ENCODE measurements at regions not wholly inside any gene's neighbourhood (a gene's known extent, or its start where the extent isn't known, plus 50 kb on each side); places are given as distances from the start of the nearest gene placed in this dataset.

- DNase-seq (ENCODE audit: low read depth in 2 of 2) = no peak
Observed at GRCh38 chr4:82034878-82035277, 338.9 kb downstream of the HNRNPD start.

- no peak for DNase-seq (ENCODE audit: low read depth in 2 of 2)
Observed at GRCh38 chr4:82033862-82034261, 339.9 kb downstream of the HNRNPD start.

DNA sequence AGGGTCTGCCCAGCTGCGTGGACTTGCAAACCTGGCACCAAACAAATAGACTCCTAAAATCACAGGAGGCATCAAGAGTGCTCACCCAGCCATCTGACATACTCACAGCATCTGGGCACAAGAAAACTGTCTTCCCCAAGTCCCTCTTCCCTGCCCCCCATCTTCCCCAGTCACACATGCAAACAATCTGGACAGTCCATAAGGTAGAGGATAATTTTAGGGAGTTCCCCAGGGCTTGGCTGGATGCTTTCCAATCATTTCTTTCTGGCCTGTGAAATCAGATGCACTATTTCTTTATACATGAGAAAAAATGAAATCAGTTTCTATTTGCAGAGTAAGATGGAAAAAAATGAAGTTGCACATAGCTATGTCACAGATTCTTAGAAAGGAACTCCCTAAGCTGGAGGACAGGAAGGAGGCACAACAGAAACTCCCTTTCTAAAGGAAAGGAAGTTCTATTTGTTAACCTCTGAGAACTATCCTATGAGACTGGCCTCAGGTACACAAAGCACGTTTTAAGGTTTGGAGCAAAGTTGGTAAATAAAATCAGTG lies 342.3 kb downstream of the HNRNPD start:
- DNase-seq (ENCODE audit: low read depth in 2 of 2) = no peak

DNA sequence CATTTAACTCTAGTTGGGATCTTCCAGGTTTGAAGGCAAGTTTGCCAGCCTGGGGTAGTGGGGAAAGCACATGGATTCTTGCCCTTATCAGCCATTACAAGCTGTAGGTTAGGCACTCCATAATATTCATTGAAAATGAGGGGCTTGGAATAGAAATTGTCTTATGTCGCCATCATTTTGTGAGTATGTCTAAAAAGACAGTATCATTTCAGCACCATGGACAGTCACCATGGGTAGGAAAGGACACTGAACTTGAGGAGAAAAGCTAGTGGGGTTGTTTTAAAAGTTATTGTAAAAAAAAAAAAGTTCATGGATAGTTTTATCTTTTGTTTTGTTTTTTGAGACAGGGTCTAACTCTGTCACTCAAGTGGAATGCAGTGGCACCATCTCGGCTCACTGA lies 356.1 kb downstream of the HNRNPD start:
- DNase-seq (ENCODE audit: low read depth in 2 of 2) = no peak

DNA sequence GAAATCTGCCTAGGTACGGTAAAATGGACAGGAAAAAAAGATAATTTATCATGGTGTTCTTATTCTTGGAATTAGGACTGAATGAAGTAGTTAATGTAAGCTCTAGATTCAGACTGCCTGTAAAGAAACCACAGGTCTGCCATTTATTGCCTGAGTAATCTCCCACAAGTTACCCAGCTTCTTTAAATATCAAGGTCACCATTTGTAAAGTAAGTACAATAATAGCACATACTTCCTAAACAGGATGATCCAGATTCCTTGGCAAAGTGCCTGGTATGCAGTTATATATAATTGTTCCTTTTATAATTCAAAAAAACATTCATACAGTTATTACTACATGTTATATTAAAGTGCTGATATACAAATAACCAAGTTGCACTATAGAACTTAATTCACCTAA lies 368.6 kb downstream of the HNRNPD start:
- DNase-seq (ENCODE audit: low read depth in 2 of 2) = no peak

DNA sequence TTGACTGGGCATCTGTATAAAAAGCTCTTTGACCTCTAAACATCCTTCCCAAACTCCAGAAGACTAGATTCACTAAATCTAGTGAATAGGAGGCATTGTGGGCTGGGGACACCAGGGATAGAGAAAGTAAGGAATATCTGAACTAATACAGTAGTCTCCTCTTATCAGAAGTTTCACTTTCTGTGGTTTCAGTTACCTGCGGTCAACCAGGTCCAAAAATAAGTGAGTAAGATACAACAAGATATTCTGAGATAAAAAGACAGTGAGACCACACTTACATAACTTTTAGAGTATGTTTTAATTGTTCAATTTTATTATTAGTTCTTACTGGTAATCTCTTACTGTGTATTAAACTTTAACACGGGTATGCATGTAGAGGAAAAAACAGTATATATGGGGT lies 376.5 kb downstream of the HNRNPD start:
- no peak for DNase-seq (ENCODE audit: low read depth in 2 of 2)

- no peak for DNase-seq (ENCODE audit: low read depth in 2 of 2)
Observed at GRCh38 chr4:81990898-81991297, 382.9 kb downstream of the HNRNPD start.

DNA sequence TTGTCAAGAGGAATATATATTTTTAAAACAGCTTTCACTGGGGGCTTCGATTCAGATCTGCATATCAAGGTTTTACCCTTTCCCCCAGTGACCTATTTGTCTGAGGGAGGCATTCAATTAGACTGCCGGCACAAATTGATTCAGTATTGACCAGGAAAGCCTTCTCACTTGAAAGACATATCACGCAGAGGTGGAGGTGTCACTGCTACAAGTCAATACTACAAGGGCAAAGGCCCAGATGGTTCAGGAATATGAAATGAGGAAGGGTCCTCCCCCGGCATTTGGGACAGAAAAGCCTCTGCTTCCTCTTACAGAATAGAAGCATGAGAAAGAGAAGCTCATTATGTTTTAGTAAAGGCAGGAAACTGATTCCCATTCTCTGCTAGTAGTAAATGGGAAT lies 383.6 kb downstream of the HNRNPD start:
- DNase-seq (ENCODE audit: low read depth in 2 of 2) = no peak

DNA sequence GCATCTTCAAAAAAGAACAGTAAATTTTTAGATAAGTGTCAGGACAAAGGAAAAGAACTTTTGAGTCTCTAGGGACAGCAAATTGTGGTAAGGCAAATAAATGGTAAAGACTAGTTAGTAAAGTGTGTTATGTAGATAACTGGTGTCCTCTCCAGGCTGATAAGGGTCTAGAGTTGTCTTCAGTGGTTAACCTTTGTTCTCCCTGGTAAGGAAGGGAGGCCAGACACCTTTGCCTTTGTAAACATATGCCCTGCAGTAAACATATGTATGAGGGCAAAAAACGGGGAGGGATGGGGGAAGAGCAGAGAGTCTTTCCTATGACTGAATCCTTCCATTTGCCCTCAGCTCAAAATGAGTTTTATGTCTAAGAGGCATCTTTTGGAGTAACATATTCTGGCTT lies 384.6 kb downstream of the HNRNPD start:
- DNase-seq (ENCODE audit: low read depth in 2 of 2) = no peak

DNA sequence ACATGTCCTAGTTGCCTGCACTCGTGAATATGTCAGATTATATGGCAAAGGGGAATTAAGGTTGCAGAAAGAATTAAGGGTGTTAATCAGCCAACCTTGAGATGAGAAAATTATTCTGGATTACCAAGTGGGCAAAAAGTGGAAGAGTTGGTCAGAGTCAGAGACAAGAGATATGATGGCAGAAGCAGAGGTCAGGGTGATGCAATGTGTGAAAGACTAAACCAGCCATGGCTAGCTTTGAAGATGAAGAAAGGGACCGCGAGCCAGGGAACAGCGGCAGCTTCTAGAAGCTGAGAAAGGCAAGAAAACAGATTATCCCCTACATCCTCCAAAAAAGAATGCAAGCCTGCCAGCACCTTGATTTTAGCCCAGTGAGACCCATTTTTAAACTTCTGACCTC lies 385.6 kb downstream of the HNRNPD start:
- DNase-seq (ENCODE audit: low read depth in 2 of 2) = no peak

- DNase-seq (ENCODE audit: low read depth in 2 of 2) = no peak
Observed at GRCh38 chr4:81984746-81985145, 389.0 kb downstream of the HNRNPD start.

GRCh38 chr4:81982846-81983540 lies 390.8 kb downstream of the HNRNPD start:
- no peak for DNase-seq (ENCODE audit: low read depth in 2 of 2)

DNA sequence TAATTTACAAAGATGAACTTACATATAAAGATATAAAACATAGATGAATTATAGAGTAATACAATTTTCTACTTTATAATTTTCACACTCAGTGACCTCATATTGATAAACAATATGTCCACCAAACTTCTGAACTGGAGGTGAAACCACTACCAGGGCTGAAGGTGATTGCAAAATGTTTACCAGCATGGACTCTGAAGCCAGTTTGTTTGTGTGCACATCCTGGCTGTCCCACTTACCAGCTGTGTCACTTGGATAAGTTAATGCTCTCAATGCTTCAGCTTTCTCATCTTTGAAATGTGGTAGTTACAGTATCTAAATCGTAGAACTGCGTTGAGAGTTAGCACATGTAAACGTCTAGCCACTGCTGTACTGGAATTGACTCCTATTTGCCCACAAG lies 392.6 kb downstream of the HNRNPD start:
- no peak for DNase-seq (ENCODE audit: low read depth in 2 of 2)

DNA sequence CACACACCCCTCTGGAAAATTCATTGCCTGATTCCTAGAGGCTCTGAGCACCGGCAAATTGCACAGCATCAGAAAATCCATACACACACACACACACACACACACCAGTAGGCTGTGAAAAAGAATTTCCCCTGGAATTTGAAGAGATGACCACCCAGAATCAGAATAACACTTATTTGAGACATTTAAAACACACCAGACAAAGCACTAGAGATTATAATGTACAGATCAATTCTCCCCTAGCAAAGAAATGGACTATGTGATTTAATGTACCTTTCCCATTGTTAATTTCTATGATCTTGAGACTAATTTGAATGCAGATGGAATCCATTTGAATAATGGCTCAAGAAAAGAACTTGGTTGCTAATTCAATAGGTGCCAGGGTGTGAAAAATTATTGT lies 399.3 kb downstream of the HNRNPD start:
- DNase-seq (ENCODE audit: low read depth in 2 of 2) = no peak

- DNase-seq (ENCODE audit: low read depth in 2 of 2) = no peak
Observed at GRCh38 chr4:81971637-81972381, 402.0 kb downstream of the HNRNPD start.

- no peak for DNase-seq (ENCODE audit: low read depth in 2 of 2)
Observed at GRCh38 chr4:81971061-81971460, 402.7 kb downstream of the HNRNPD start.

GRCh38 chr4:81970454-81970853 lies 403.3 kb downstream of the HNRNPD start:
- DNase-seq (ENCODE audit: low read depth in 2 of 2) = no peak

DNA sequence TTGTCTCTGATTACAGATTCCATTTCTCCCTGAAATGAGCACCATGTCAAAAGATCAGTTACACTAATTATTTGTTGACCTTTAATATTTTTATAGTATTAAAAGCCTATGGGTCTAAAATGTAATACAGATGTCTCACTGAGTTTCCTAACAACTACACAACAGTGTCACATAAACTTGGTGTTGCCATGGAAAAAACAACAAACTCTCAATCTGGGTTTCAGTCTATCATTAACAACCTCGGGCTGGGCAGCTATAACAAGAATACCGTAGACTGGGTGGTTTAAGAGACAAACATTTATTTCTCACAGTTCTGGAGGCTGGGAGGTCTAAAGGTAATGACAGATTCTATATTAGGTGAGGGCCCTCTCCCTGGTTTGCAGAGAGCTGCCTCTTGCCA lies 407.1 kb downstream of the HNRNPD start:
- no peak for DNase-seq (ENCODE audit: low read depth in 2 of 2)

DNA sequence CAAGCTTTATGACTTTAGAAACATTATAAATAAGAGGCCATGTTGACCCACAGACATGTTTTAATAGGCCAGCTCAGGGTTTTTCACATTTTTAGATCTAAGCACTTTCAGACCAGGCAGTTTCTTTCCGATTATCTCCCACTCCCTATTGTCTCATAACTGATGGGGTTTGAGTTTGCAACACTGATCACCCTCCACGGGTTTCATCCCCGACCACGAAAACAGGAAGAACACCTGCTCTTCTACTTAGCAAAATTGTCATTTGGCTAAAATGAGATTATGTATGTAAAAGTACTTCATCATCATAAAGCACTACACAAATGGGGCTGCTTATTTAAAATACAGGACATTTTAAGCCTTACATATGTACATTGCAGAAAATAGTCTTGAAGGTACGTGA lies 407.9 kb downstream of the HNRNPD start:
- no peak for DNase-seq (ENCODE audit: low read depth in 2 of 2)

DNA sequence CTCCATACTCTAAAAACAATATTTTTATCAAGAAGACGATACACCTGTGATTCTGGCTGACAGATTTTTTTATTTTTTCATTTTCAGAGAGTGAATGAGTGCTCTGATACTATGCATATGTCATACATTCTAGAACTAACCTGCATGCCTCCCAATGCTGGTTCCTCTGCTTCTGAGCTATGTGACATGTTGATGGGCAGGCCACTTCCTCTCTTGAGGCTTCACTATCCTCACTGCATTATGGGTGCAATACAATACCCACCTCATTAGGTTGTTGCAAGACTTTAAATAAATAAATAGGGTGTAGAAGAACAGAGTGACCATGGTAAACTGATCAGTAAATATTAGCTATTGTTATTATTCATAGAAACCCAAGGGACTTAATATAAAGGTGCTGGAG lies 408.3 kb downstream of the HNRNPD start:
- no peak for DNase-seq (ENCODE audit: low read depth in 2 of 2)

DNA sequence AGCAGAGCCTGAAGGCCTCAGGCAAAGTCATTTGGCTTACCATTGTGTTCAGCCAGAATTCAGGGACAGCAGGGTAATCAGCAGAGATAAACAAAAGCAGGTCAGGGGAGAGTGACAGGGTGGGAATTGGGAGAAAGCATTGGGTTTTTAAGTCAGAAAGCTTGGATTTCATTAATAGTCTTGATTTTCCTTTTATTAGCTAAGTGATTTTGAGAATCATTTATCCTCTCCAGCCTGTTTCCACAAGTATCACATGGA lies 410.1 kb downstream of the HNRNPD start:
- DNase-seq (ENCODE audit: low read depth in 2 of 2) = no peak

GRCh38 chr4:81963015-81963762 lies 410.6 kb downstream of the HNRNPD start:
- DNase-seq (ENCODE audit: low read depth in 2 of 2) = no peak

DNA sequence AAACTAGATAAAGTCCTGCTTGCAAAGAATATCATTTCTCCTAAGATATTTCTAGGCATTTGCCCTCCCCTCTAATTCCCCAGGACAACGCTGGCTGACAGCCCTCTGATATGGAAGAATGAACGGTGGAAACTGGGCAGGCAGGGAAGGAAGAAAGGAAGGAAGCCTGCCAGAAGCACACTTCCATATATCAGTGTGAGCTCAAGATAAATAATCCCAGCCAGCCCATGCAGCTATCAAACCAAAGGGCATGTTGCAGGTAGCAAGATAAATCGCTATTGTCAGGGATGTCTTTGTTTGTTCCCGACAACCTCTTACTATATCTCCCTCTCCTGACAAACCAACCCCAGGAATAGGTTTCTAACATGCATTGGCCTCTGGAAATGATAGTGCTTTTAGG lies 412.8 kb downstream of the HNRNPD start:
- no peak for DNase-seq (ENCODE audit: low read depth in 2 of 2)

Measured in activated CD8-positive, alpha-beta memory T cell treated with anti-CD3 and anti-CD28 coated beads for 4 hours (primary cell).